Heart left ventricle (tissue), 13 donors: ENCODE measurements at regions not wholly inside any gene's neighbourhood (a gene's known extent, or its start where the extent isn't known, plus 50 kb on each side); places are given as distances from the start of the nearest gene placed in this dataset.

Experiments
- CTCF ChIP-seq, 12 donors: fragments of 200-600 bp; sonication (generic) in 4 of 12; IDR thresholded peaks; one replicate each; pipeline versions ENCODE4 v1.5.0 to v1.8.0; 2018 to 2022; ENCODE audit warnings: antibody characterized with exemption in 12 of 12, mild to moderate bottlenecking in 5 of 12
- POLR2A ChIP-seq, 2 donors: fragments of 450-650 bp; IDR thresholded peaks; one replicate each; pipeline ENCODE4 v1.6.1; 2017; ENCODE audit warnings: antibody characterized with exemption in 2 of 2, mild to moderate bottlenecking in 2 of 2, moderate library complexity in 2 of 2
- donor health status: ischemic (EF 13 %, LVEDD 7.1; RV severe dilation, severe dysfunction).
- donor health status: DM: no; HTN: yes; CAD: no.
- donor health status: DM: no; HTN: no; CAD: no.
- donor health status: ischemic (EF 25% LVEDD 6.9; RV normal size, moderate dysfunction).
- donor health status: ischemic (EF 25% LVEDD 5.7; RV mildly dilated, moderate dysfunction).
- donor health status: ischemic (EF 35%, LVEDD 5.7; RV mildly dilated, moderate dysfunction).
- donor health status: nonischemic (EF 11% LVEDD 7.7; RV severe dilation, severe dysfunction).
- donor health status: DM: yes; HTN: yes; CAD: no.
- donor health status: PGD.
- donor health status: ischemic (EF 29% LVEDD 5.4; RV normal size, mild dysfunction).
- donor health status: nonischemic (EF 23%, LVEDD 6.1; RV moderate dilation, normal function).

- TF ChIP-seq CTCF (IDR thresholded peaks at IDR 0.05), result no peak
- TF ChIP-seq POLR2A (IDR thresholded peaks at IDR 0.05), result no peak
Observed at GRCh38 chr3:96071097-96071496, 743.3 kb upstream of the EPHA6 start.
